ENCODE measurements at regions not wholly inside any gene's neighbourhood (a gene's known extent, or its start where the extent isn't known, plus 50 kb on each side); places are given as distances from the start of the nearest gene placed in this dataset.

DNA sequence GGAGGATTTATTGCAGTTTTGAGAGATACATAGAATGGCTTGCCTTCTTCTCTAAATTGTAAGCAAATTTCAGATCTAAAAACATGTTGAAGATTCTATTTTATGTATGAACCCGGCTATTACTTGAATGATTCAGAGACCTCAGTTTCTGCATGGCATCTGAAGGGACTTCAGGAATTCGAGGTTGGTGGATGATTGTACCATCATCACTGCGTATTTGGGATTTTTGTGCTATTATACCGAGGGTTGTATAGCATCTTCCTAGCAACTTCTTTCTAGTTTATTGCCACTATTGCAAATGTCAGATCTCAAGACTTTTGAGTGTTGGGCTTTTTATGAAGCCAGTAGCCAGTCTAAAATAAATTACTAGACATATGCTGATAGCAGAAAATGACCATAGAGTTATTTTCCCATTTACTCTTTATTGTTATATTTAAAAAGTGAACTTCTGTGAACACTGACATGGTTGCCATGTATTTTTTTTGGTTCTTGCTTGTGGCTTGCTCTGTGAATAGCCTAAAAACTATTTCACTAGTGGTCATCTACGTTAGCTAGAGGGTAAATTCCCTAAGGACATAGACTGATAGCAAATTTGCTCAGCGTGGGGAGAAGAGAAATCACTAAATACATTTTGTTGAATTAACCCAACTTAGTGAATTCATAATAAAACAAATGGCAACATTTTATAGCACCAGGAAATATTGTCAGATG, 70.6 kb upstream of the KLF12 start:
- no peak for ATAC-seq
- Histone ChIP-seq H3K27me3 (no peaks in the 10 kb centered on the region), H3K36me3 (no peaks in the 10 kb centered on the region), H3K27ac (no peak overlapping the region), H3K4me3 (no peak overlapping the region), H3K9me3 (no peaks in the 10 kb centered on the region), H3K4me1 (peaks cover 0 to 10% (median 0%) of the 10 kb centered on the region in 3 donors)
- 88 to 93% methylated on average over 5 to 6 of the region's 6 CpGs for WGBS, 2 donors (ENCODE audit: low coverage in 1 of 2)
- no peak for TF ChIP-seq POLR2A (IDR thresholded peaks at IDR 0.05)
- TF ChIP-seq CTCF (IDR thresholded peaks at IDR 0.05) = no peak
- no peak for TF ChIP-seq POLR2AphosphoS5 (IDR thresholded peaks at IDR 0.05)
- TF ChIP-seq EP300 (IDR thresholded peaks at IDR 0.05) = no peak

DNA sequence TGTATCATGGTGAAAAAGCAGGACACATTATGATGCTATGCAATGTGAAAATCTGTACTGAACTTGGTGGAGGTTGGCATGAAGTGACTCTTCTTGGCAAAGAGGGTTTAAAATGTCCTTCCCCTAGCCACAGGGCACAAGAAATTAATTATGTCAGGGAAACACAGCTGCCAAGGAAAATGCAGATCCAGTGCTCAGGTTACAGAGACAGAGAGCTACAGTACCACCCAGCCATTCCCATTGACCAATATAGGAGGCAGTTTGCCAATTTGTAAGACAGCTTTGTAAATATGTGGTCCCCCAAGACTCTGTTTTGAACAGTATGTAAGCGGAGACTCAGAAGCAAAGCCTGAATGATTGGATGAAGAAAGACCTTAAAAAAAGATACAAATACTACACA, 69.4 kb upstream of the KLF12 start:
- WGBS, 2 donors (ENCODE audit: low coverage in 1 of 2) = 88 to 100% methylated on average over 1 of the region's 1 CpG
- H3K4me3 ChIP-seq = no peak overlapping the region
- no peak for ATAC-seq
- H3K27ac ChIP-seq = no peak overlapping the region
- no peaks in the 10 kb centered on the region for H3K36me3 ChIP-seq
- H3K27me3 ChIP-seq = no peaks in the 10 kb centered on the region
- peaks cover 0 to 10% (median 0%) of the 10 kb centered on the region in 3 donors for H3K4me1 ChIP-seq
- TF ChIP-seq CTCF (IDR thresholded peaks at IDR 0.05) (no peak), POLR2AphosphoS5 (IDR thresholded peaks at IDR 0.05) (no peak), EP300 (IDR thresholded peaks at IDR 0.05) (no peak), POLR2A (IDR thresholded peaks at IDR 0.05) (no peak)
- H3K9me3 ChIP-seq = no peaks in the 10 kb centered on the region

DNA sequence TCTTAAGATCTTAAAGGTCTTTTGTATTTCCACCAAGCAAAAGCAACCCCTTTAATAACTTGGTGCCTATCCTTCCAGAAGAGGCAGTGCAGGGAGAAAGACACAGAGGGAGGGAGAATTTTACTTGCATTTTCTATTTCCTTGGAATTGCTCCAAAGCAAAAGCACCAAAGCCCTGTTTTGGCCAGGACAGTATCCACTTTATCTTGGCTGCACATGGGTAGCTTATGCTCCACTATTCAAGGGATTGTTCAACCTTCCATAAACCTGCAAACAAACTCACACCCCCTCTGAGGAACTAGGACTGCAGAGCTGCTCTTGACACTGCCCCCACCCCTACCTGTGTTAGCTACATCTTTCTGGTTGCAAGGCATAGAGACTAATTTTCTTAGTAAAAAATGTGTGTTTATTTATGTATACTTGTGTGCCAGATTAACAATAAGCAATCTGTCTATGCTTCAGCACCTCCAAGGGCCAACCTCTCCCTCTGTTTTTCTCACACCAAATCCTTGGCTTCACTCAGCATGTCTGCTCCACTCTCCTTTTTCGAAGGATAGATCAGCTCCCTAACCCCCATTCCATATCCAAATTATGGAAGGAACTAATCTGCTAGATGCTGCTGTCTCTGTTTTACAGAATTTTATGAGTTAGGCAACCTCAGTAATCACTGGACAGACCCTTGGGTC, 68.1 kb upstream of the KLF12 start:
- 80 to 100% methylated on average over 1 of the region's 1 CpG for WGBS, 2 donors (ENCODE audit: low coverage in 1 of 2)

GRCh38 chr13:74201530-74201929, 67.3 kb upstream of the KLF12 start:
- no peak for TF ChIP-seq CTCF (IDR thresholded peaks at IDR 0.05)
- TF ChIP-seq POLR2AphosphoS5 (IDR thresholded peaks at IDR 0.05) = no peak
- TF ChIP-seq EP300 (IDR thresholded peaks at IDR 0.05) = no peak
- no peak for TF ChIP-seq POLR2A (IDR thresholded peaks at IDR 0.05)
- no peaks in the 10 kb centered on the region for H3K9me3 ChIP-seq
- H3K36me3 ChIP-seq = no peaks in the 10 kb centered on the region
- H3K4me3 ChIP-seq = no peak overlapping the region
- H3K27me3 ChIP-seq = no peaks in the 10 kb centered on the region
- no peak for ATAC-seq
- H3K4me1 ChIP-seq = peaks cover 0 to 10% (median 0%) of the 10 kb centered on the region in 3 donors
- 100% methylated on average over 1 of the region's 1 CpG; no CpG with 5 or more reads in 1 of the 2 donors for WGBS, 2 donors (ENCODE audit: low coverage in 1 of 2)
- H3K27ac ChIP-seq = no peak overlapping the region

More for the DNA sequence above, 68.1 kb upstream of the KLF12 start:
- Histone ChIP-seq H3K27ac (no peak overlapping the region), H3K36me3 (no peaks in the 10 kb centered on the region), H3K9me3 (no peaks in the 10 kb centered on the region), H3K27me3 (no peaks in the 10 kb centered on the region), H3K4me3 (no peak overlapping the region), H3K4me1 (peaks cover 0 to 10% (median 0%) of the 10 kb centered on the region in 3 donors)
- TF ChIP-seq CTCF (IDR thresholded peaks at IDR 0.05) = no peak
- TF ChIP-seq EP300 (IDR thresholded peaks at IDR 0.05) = no peak
- TF ChIP-seq POLR2AphosphoS5 (IDR thresholded peaks at IDR 0.05) = no peak
- no peak for TF ChIP-seq POLR2A (IDR thresholded peaks at IDR 0.05)
- ATAC-seq = no peak

Data from gastroesophageal sphincter (tissue), 4 donors.